Uterus (tissue), 2 donors: ENCODE measurements at regions not wholly inside any gene's neighbourhood (a gene's known extent, or its start where the extent isn't known, plus 50 kb on each side); places are given as distances from the start of the nearest gene placed in this dataset.

Source experiments
- CTCF ChIP-seq, 4 experiments: fragments of 200-600 bp in 2 of 4; fragments of 450-650 bp in 2 of 4; sonication (generic) in 2 of 4; IDR thresholded peaks; one replicate each; pipeline ENCODE4 v1.5.1; 2016 to 2019; ENCODE audit warnings: antibody characterized with exemption in 4 of 4, mild to moderate bottlenecking in 2 of 4, moderate library complexity in 1 of 4
- POLR2A ChIP-seq, 2 donors: fragments of 450-650 bp; IDR thresholded peaks; one replicate each; pipeline ENCODE4 v1.6.1; 2016; ENCODE audit warnings: antibody characterized with exemption in 2 of 2, mild to moderate bottlenecking in 1 of 2, moderate library complexity in 1 of 2

GRCh38 chr4:141376769-141377168, 156.1 kb downstream of the ZNF330 start:
- no peak for TF ChIP-seq CTCF (IDR thresholded peaks at IDR 0.05)
- no peak for TF ChIP-seq POLR2A (IDR thresholded peaks at IDR 0.05)
